BLaER1 (cell line): ENCODE measurements at regions not wholly inside any gene's neighbourhood (a gene's known extent, or its start where the extent isn't known, plus 50 kb on each side); places are given as distances from the start of the nearest gene placed in this dataset.
"Not testable (repeated sequence)": the region's sequence is repeated elsewhere in the genome, so short reads cannot be mapped to it uniquely, and the experiment has no call there.

Source experiments
- H3K27ac ChIP-seq: shearing (Covaris generic); formaldehyde crosslinking; 2 replicates; pipeline ENCODE4 v1.8.1; 2022
- H3K27me3 ChIP-seq: shearing (Covaris generic); formaldehyde crosslinking; 2 replicates; pipeline ENCODE4 v1.8.1; 2022
- H3K36me3 ChIP-seq: shearing (Covaris generic); formaldehyde crosslinking; 2 replicates; pipeline ENCODE4 v1.8.1; 2022
- H3K4me1 ChIP-seq: shearing (Covaris generic); formaldehyde crosslinking; 2 replicates; pipeline ENCODE4 v1.8.1; 2022
- H3K4me2 ChIP-seq: shearing (Covaris generic); formaldehyde crosslinking; 2 replicates; pipeline ENCODE4 v1.8.1; 2022
- H3K4me3 ChIP-seq: shearing (Covaris generic); formaldehyde crosslinking; 2 replicates; pipeline ENCODE4 v1.8.1; 2022
- H3K9ac ChIP-seq: shearing (Covaris generic); formaldehyde crosslinking; 2 replicates; pipeline ENCODE4 v1.8.1; 2022
- H3K9me3 ChIP-seq: shearing (Covaris generic); formaldehyde crosslinking; 2 replicates; pipeline ENCODE4 v1.8.1; 2022
- H4K20me1 ChIP-seq: shearing (Covaris generic); formaldehyde crosslinking; 2 replicates; pipeline ENCODE4 v1.8.1; 2022
- Cebpa-rat ChIP-seq: shearing (Covaris generic); IDR thresholded peaks from 2 replicates; pipeline ENCODE4 v1.8.1; 2022

DNA sequence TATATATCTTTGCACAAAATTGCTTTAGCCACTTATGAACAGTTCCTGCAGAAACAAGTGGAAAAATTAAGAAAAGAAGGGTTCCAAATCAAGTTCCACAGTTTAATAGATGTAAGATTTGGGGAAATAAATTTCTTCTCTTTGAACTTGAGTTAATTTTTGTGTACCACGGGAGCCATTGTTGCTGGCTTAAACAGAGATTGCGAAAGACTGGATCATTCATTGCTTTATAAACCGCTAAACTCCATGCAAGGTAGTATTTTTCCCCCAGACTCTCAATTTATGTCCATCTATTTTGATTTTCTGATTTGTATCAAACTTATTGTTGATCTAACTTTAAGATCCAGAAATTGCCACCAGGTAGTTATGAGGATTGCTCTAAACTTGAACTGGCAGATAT lies 246.1 kb upstream of the ADGRL4 start:
- Histone ChIP-seq H3K9me3 (no peaks in the 10 kb centered on the region), H3K4me1 (no peaks in the 10 kb centered on the region), H3K4me3 (no peak overlapping the region), H3K36me3 (no peaks in the 10 kb centered on the region), H3K9ac (no peak overlapping the region), H3K27ac (no peak overlapping the region), H4K20me1 (no peaks in the 10 kb centered on the region), H3K27me3 (no peaks in the 10 kb centered on the region), H3K4me2 (no peak overlapping the region)
- TF ChIP-seq Cebpa-rat, result no peak; the same call in 1 of the 2 replicates

DNA sequence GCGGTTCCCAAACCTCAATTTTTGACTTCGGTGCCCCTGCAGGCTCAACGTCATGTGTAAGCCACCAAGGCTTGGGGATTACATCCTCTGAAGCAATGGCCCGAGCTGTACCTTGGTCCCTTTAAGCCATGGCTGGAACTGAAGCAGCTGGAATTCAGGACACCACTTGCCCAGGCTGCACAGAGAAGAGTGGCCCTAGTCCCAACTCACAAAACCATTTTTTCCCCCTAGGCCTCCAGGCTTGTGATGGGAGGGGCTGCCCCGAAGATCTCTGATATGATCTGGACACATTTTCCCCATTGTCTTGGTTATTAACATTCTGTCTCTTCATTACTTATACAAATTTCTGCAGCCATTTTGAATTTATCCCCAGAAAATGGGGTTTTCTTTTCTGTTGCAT lies 233.3 kb upstream of the ADGRL4 start:
- no peak overlapping the region for H3K9ac ChIP-seq
- H3K9me3 ChIP-seq, result peaks cover 8% of the 10 kb centered on the region
- no peaks in the 10 kb centered on the region for H3K27me3 ChIP-seq
- no peaks in the 10 kb centered on the region for H4K20me1 ChIP-seq
- H3K4me2 ChIP-seq, result no peak overlapping the region
- no peak overlapping the region for H3K27ac ChIP-seq
- no peak overlapping the region for H3K4me3 ChIP-seq
- no peaks in the 10 kb centered on the region for H3K4me1 ChIP-seq
- no peaks in the 10 kb centered on the region for H3K36me3 ChIP-seq
- TF ChIP-seq Cebpa-rat, result no peak

DNA sequence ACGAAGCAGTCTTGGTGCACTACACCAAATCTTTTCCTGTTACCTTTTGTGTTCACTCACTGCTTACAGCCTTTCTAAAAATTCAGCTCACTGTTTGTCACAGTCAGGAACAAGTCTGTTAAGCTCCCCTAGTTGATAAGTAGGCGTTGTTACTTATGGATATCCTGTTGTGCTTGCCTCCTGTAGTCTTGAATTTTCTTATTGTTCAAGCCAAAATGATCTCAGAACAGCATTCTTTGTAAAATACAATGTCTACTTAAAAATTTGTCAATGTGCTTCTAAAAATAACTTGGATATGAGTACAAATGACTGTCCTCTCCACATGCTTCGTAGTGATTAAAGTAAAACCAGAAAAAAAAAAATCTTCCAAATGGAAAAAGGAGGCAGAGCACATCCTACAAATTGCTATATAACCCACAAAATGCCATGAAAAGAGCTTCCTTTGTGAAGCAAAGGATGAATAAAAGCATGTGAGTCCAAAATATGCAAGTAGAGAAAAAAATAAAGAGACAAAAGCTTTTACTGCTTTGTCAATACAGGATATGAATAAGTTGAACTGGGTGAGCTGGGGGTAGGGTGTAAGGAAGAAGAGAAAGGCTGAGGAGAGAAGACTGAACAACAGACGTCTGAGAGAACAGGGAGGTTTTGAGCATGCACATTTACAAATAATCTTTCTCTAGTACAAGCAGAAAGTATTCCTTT lies 228.9 kb upstream of the ADGRL4 start:
- Histone ChIP-seq H3K27me3 (no peaks in the 10 kb centered on the region), H3K9me3 (peaks cover 8% of the 10 kb centered on the region), H3K36me3 (no peaks in the 10 kb centered on the region), H3K4me1 (no peaks in the 10 kb centered on the region), H3K4me3 (no peak overlapping the region), H4K20me1 (no peaks in the 10 kb centered on the region), H3K9ac (no peak overlapping the region), H3K27ac (no peak overlapping the region), H3K4me2 (no peak overlapping the region)
- no peak for TF ChIP-seq Cebpa-rat

DNA sequence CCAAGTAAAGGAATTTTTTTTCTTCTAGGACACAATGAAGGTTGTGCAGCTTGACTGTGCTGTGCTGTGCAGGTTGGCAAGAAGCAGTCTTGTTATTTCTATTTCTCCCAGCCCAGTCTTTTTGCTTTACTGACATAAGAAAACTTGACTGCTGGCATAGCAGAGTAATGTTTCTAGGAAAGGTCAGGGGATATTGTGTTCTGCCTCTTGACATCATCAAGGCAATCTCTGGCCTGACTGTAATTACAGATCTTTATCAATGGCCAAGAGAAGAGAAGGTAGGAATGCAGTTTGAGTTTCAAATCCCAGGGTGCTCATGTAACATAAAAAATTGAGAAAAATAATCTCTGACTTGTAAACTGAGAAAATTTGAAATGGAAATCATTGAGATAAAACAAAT lies 226.3 kb upstream of the ADGRL4 start:
- Histone ChIP-seq H4K20me1 (no peaks in the 10 kb centered on the region), H3K9ac (no peak overlapping the region), H3K36me3 (no peaks in the 10 kb centered on the region), H3K27ac (no peak overlapping the region), H3K4me1 (no peaks in the 10 kb centered on the region), H3K4me2 (no peak overlapping the region), H3K4me3 (no peak overlapping the region), H3K9me3 (no peaks in the 10 kb centered on the region), H3K27me3 (no peaks in the 10 kb centered on the region)
- TF ChIP-seq Cebpa-rat, result no peak

DNA sequence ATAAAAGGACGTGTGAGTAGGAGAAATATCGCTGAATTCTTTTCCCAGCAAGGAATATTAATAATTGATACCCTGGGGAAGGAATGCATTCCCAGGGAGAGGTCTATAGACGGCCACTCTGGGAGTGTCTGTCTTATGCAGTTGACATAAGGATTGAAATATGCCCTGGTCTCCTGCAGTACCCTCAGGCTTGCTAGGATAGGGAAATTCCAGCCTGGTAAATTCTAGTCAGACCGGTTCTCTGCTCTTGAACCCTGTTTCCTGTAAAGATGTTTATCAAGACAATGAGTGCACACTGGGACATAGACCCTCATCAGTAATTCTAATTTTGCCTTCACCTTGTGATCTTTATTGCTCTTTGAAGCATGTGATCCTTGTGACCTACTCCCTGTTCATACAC lies 224.2 kb upstream of the ADGRL4 start:
- H3K27ac ChIP-seq, H3K4me3 ChIP-seq, H3K36me3 ChIP-seq, H3K9me3 ChIP-seq, H3K27me3 ChIP-seq, H4K20me1 ChIP-seq, H3K4me1 ChIP-seq, H3K9ac ChIP-seq, H3K4me2 ChIP-seq: not testable (repeated sequence)

DNA sequence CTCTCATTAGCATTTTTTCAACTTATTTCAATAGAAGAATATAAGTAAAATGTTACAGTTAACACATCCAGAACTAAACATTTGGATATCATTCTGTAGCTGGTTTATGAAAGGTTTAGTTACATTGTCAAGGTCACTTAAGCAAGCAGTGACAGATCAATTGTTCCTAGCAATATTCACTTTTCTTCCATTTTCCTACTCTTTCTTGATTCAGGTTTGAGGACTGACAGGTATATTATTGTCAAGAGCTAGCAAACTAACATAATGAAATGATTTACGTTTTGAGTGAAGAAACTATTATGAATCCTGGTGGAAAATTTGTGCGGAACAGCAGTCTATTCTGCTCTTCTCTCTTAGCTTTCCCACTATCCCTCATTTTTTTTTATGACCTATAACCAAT lies 220.4 kb upstream of the ADGRL4 start:
- H3K4me3 ChIP-seq, result no peak overlapping the region
- H3K9ac ChIP-seq, result no peak overlapping the region
- no peak overlapping the region for H3K27ac ChIP-seq
- H4K20me1 ChIP-seq, result no peaks in the 10 kb centered on the region
- no peaks in the 10 kb centered on the region for H3K36me3 ChIP-seq
- H3K27me3 ChIP-seq, result no peaks in the 10 kb centered on the region
- no peak for TF ChIP-seq Cebpa-rat
- no peaks in the 10 kb centered on the region for H3K4me1 ChIP-seq
- H3K4me2 ChIP-seq, result no peak overlapping the region
- H3K9me3 ChIP-seq, result no peaks in the 10 kb centered on the region

DNA sequence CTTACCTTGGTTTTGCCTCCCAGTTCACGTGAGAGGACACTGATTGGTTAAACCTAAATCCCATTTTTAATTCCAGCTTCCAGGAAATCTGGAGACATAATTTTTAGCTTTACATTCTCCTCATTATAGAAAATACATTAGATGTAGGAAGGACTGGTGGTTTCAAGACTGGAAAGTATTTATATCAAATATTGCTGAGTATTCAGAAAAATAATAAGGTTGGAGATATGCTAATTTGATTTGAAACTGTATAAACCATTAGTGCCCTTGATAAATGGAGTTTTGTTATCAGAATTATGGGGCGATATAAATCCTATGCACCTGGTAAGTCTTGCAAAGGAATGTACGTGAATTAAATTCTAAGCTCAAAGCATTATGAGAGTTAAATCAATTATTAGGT lies 218.0 kb upstream of the ADGRL4 start:
- Histone ChIP-seq H3K36me3 (no peaks in the 10 kb centered on the region), H3K4me1 (no peaks in the 10 kb centered on the region), H3K9me3 (peaks cover 21% of the 10 kb centered on the region)

DNA sequence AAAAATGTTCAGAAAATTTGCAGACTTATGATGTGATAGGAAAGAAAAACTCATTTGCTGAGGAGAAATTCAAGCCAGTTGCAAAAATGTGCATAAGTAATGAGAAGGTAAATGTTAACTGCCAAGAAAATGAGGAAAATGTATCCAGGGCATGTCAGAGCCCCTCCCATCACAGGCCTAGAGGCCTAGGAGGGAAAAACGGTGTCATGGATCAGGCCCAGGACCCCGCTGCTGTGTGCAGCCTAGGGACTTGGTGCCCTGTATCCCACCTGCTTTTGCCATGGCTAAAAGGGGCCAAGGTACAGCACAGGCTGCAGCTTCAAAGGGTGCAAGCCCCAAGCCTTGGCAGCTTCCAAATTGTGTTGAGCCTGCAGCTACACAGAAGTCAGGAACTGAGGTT lies 214.0 kb upstream of the ADGRL4 start:
- TF ChIP-seq Cebpa-rat, result no peak
- H3K9me3 ChIP-seq, result peaks cover 21% of the 10 kb centered on the region
- H3K27ac ChIP-seq, result no peak overlapping the region
- no peak overlapping the region for H3K4me2 ChIP-seq
- H3K36me3 ChIP-seq, result no peaks in the 10 kb centered on the region
- H4K20me1 ChIP-seq, result no peaks in the 10 kb centered on the region
- no peaks in the 10 kb centered on the region for H3K27me3 ChIP-seq
- no peak overlapping the region for H3K9ac ChIP-seq
- no peaks in the 10 kb centered on the region for H3K4me1 ChIP-seq
- H3K4me3 ChIP-seq, result no peak overlapping the region

More for the DNA sequence above, 218.0 kb upstream of the ADGRL4 start:
- no peak overlapping the region for H3K4me3 ChIP-seq
- no peaks in the 10 kb centered on the region for H4K20me1 ChIP-seq
- no peak overlapping the region for H3K27ac ChIP-seq
- H3K9ac ChIP-seq, result no peak overlapping the region
- H3K27me3 ChIP-seq, result no peaks in the 10 kb centered on the region
- no peak for TF ChIP-seq Cebpa-rat
- no peak overlapping the region for H3K4me2 ChIP-seq

DNA sequence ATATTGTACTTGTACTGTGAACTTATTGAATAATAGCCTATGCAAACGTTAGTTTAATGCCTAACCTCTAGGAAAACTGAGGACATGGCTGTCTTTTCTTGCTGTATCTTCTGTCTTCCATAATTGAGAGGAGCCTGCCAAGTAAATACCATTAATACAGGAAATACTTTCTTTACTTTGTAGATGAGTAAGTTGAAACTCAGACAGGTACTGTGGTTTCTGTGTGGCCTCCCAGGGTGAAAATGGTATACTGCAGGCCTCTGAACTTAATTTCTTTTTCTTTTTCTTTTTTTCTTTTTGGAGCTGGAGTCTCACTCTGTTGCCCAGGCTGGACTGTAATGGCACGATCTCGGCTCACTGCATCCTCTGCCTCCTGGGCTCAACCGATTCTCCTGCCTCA lies 208.8 kb upstream of the ADGRL4 start:
- H3K27me3 ChIP-seq, result no peaks in the 10 kb centered on the region
- no peaks in the 10 kb centered on the region for H4K20me1 ChIP-seq
- H3K4me3 ChIP-seq, result no peak overlapping the region
- H3K9me3 ChIP-seq, result peaks cover 6% of the 10 kb centered on the region
- no peak for TF ChIP-seq Cebpa-rat
- no peak overlapping the region for H3K9ac ChIP-seq
- no peaks in the 10 kb centered on the region for H3K4me1 ChIP-seq
- no peaks in the 10 kb centered on the region for H3K36me3 ChIP-seq
- H3K27ac ChIP-seq, result no peak overlapping the region
- H3K4me2 ChIP-seq, result no peak overlapping the region

DNA sequence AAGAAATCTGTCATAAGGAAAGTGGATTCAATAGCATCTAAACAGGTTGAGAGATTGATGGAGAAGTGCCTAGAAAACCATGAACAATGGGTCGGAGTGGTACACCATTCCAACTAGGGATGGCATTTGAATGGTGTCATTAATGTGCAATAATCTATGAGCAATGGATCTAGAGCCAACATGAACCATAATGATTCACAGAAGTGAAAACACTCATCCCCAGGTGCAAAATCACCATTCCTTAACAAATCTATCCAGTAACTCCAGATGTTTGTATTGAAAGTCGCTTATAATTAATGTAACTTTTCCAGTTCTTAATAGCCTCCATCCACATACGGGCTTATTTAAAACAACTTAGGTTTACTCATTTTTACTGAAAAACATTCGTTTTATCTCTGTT lies 201.3 kb upstream of the ADGRL4 start:
- Histone ChIP-seq H4K20me1 (no peaks in the 10 kb centered on the region), H3K4me1 (no peaks in the 10 kb centered on the region), H3K4me3 (no peak overlapping the region), H3K27me3 (no peaks in the 10 kb centered on the region), H3K9ac (no peak overlapping the region), H3K36me3 (no peaks in the 10 kb centered on the region), H3K27ac (no peak overlapping the region), H3K9me3 (no peaks in the 10 kb centered on the region), H3K4me2 (no peak overlapping the region)
- no peak for TF ChIP-seq Cebpa-rat

DNA sequence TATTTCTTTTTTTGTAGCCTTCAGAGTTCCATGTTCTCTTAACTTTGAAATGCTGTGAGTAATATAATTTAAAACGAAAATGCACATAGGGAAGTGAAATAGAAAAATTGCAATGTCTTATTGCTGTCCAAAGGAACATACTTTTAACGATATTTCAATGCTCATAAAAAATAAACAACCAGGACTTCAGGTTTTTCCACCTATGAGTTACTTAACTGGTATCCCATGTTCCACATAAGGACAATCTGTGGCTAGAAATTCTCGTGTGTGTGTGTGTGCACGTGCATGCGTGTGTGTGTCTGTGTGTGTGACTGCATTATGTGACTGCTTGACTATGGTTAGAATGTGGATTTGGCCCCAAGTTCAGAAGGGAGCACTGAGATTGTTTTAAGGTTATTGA lies 200.8 kb upstream of the ADGRL4 start:
- Histone ChIP-seq H3K27me3 (no peaks in the 10 kb centered on the region), H3K4me1 (no peaks in the 10 kb centered on the region), H4K20me1 (no peaks in the 10 kb centered on the region), H3K36me3 (no peaks in the 10 kb centered on the region), H3K27ac (no peak overlapping the region), H3K9ac (no peak overlapping the region), H3K4me2 (no peak overlapping the region), H3K9me3 (no peaks in the 10 kb centered on the region), H3K4me3 (no peak overlapping the region)
- TF ChIP-seq Cebpa-rat, result no peak
